ENCODE measurements at regions not wholly inside any gene's neighbourhood (a gene's known extent, or its start where the extent isn't known, plus 50 kb on each side); places are given as distances from the start of the nearest gene placed in this dataset.

GRCh38 chr1:39142401-39143060, 62.0 kb upstream of the MACF1 start:
- TF ChIP-seq CTCF (IDR thresholded peaks at IDR 0.05; ENCODE audit: control extremely low read depth, extremely low read depth, low read depth, missing control alignments) = no peak
- ChIA-PET POLR2A (interaction anchor here (0.6 kb wide), 1 partner anchor 48 kb away, joined by 4 read pairs; no protein-coding TSS in a partner anchor), CTCF (interaction anchor here (1.0 to 1.8 kb wide), 6 partner anchors 12 to 396 kb away, joined by 3 to 7 read pairs (median 3); no protein-coding TSS in a partner anchor)
- DNase-seq (ENCODE audit: extremely low spot score) = no peak

GRCh38 chr1:39144924-39145323, 59.6 kb upstream of the MACF1 start:
- CTCF ChIA-PET = interaction anchor here (1.1 to 2.2 kb wide), 6 partner anchors 10 to 113 kb away, joined by 3 to 8 read pairs (median 3); no protein-coding TSS in a partner anchor
- DNase-seq (ENCODE audit: extremely low spot score) = no peak
- no peak for TF ChIP-seq CTCF (IDR thresholded peaks at IDR 0.05; ENCODE audit: control extremely low read depth, extremely low read depth, low read depth, missing control alignments)
- POLR2A ChIA-PET = no interaction called here

- no peak for TF ChIP-seq CTCF (IDR thresholded peaks at IDR 0.05; ENCODE audit: control extremely low read depth, extremely low read depth, low read depth, missing control alignments)
- DNase-seq (ENCODE audit: extremely low spot score) = no peak
- ChIA-PET POLR2A (no interaction called here), CTCF (interaction anchor here (1.1 to 2.2 kb wide), 5 partner anchors 9 to 113 kb away, joined by 3 to 8 read pairs (median 3); no protein-coding TSS in a partner anchor)
These were observed 59.0 kb upstream of the MACF1 start for GRCh38 chr1:39145331-39145965.

- POLR2A ChIA-PET = no interaction called here
- DNase-seq (ENCODE audit: extremely low spot score) = no peak
- TF ChIP-seq CTCF (IDR thresholded peaks at IDR 0.05; ENCODE audit: control extremely low read depth, extremely low read depth, low read depth, missing control alignments) = no peak
- CTCF ChIA-PET = interaction anchor here (2.2 kb wide), 1 partner anchor 46 kb away, joined by 8 read pairs; no protein-coding TSS in a partner anchor
These were observed 57.8 kb upstream of the MACF1 start for GRCh38 chr1:39146681-39147080.

GRCh38 chr1:39147099-39148025, 57.1 kb upstream of the MACF1 start:
- DNase-seq (ENCODE audit: extremely low spot score) = no peak
- CTCF ChIA-PET = no interaction called here
- no peak for TF ChIP-seq CTCF (IDR thresholded peaks at IDR 0.05; ENCODE audit: control extremely low read depth, extremely low read depth, low read depth, missing control alignments)
- POLR2A ChIA-PET = no interaction called here

- CTCF ChIA-PET = no interaction called here
- POLR2A ChIA-PET = no interaction called here
- no peak for DNase-seq (ENCODE audit: extremely low spot score)
- TF ChIP-seq CTCF (IDR thresholded peaks at IDR 0.05; ENCODE audit: control extremely low read depth, extremely low read depth, low read depth, missing control alignments) = no peak
These were observed 55.6 kb upstream of the MACF1 start for GRCh38 chr1:39148942-39149341.

Measured in GM10248 (cell line).